GM12864 (cell line): ENCODE measurements at regions not wholly inside any gene's neighbourhood (a gene's known extent, or its start where the extent isn't known, plus 50 kb on each side); places are given as distances from the start of the nearest gene placed in this dataset.
"Not testable (repeated sequence)": the region's sequence is repeated elsewhere in the genome, so short reads cannot be mapped to it uniquely, and the experiment has no call there.

ENCODE experiments used
- DNase-seq: peaks from one replicate; pipeline ENCODE4 v3.0.0-alpha.2; 2011; ENCODE audit warnings: low read depth
- H3K4me3 ChIP-seq: 2 replicates; pipeline ENCODE4 v1.5.1; 2011; ENCODE audit warnings: mild to moderate bottlenecking, low read depth, low read length, control low read depth
- TF ChIP-seq, protein P1 (sequence below): IDR thresholded peaks from 2 replicates; pipeline ENCODE4 v1.5.1; 2011; ENCODE audit warnings: low read depth, mild to moderate bottlenecking, moderate library complexity, low read length, control low read depth, inconsistent platforms; ENCODE audit errors: missing control alignments

DNA sequence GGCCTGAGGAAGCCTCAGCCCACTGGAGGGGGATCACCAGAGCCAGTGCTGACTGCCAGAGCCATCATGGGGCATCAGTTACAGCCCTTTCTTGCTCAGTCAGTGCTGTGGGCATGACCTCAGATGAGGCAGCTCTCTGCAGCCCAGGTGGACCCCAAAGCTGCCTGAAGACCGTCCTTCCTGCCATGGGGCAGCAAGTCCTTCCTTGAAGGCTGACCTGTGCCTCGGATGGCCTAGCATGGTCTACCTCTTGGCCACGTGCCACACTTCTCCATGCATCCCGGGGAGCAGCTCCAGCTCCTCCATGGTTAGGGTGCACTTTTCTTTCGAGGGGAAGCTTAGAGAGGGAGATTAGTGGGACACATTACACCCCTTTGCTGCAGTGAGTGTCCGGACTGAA is 233.4 kb downstream of the VAPA start:
- DNase-seq, result no peak
- no peak overlapping the region for H3K4me3 ChIP-seq
- TF ChIP-seq, protein P1, sequence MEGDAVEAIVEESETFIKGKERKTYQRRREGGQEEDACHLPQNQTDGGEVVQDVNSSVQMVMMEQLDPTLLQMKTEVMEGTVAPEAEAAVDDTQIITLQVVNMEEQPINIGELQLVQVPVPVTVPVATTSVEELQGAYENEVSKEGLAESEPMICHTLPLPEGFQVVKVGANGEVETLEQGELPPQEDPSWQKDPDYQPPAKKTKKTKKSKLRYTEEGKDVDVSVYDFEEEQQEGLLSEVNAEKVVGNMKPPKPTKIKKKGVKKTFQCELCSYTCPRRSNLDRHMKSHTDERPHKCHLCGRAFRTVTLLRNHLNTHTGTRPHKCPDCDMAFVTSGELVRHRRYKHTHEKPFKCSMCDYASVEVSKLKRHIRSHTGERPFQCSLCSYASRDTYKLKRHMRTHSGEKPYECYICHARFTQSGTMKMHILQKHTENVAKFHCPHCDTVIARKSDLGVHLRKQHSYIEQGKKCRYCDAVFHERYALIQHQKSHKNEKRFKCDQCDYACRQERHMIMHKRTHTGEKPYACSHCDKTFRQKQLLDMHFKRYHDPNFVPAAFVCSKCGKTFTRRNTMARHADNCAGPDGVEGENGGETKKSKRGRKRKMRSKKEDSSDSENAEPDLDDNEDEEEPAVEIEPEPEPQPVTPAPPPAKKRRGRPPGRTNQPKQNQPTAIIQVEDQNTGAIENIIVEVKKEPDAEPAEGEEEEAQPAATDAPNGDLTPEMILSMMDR, result no peak

DNA sequence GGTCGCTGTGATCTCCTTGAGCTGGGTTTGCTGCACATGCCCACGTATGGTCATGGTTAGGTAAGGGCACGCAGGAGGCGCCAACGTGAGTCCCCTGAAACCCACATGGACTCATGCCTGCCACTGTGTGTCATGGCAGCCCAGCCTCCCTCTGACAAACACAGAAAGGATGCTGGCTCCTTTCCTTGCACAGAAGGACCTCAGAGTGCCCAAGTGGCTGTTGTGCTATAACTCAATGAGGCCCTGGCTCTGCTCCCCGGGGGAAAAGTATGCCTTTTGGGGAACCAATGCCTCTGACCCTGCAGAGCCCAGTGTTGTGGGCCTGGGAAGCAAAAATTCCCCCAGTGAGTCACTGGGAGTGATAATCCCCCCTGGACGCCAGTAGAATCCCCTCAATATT is 233.9 kb downstream of the VAPA start:
- no peak for DNase-seq
- TF ChIP-seq, protein P1, result no peak
- no peak overlapping the region for H3K4me3 ChIP-seq

DNA sequence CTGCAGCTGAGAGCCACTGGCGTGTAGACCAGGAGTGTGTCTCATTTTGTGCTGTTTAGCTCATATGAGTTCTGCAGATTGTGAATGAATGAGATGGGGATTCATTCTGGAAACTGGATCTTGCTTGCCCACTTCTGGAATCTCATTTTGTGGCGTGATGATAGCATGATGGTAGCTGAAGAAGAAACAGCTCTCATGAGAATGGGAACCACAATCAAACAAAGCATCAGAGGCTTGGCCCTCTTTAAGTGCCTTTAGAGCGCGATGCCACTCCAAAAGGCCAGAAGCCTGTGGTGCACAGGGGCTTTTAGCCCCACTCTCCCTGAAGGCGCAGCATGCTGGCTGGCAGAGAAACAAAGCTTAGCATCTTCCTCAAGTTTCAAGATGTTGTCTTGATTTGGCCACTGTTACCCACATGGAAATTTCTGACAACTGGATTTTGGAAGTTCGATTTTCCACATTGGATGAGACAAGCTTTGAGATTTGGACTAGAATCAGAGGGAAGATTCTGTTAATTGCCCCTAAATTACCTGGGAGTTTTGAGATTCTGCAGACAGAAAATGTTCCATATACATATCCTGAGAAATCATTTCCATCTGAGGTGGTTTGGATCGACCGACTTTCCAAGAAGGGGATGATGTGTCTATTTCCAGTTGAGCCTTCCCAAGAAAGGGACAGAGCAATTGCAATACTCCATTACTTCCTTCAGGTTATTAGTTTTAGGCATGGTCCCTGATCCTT is 234.5 kb downstream of the VAPA start:
- no peak overlapping the region for H3K4me3 ChIP-seq
- TF ChIP-seq, protein P1, result no peak
- DNase-seq, result no peak

DNA sequence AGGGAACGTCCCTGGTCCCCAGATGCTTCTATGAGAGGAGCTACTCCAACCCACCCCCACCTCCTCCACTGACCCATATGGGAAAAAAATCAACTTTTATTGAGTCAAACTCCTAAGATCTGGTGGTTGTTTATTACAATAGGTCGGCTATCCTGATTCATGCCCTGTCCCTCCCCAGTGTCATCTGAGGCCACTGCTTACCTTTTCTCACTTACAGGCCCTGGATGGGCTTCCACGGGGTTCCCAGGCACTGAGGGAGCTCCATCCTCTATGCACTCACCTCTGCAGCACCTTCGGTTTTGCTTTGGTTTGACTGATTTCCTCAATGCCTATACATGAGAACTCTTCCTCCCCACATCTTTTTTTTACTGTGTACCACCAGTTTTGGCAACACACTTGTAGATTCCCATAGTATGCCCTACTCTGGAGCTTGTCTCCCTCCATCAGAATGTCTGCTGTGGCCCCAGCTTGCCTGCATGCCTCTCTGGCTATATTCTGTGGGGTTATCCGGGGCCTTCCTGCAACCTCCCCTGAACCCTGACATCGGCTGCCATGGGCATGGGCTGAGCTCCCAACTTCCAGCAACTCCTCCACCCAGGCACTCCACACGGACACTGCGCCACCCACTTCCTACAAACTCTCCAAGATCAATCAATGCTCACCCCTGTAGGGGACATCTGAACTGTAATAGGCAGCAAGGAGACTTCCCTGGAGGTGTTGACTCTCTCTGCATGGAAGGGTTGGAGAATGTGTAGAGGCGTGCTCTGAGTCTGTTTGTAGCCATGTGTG is 236.1 kb downstream of the VAPA start:
- no peak overlapping the region for H3K4me3 ChIP-seq
- TF ChIP-seq, protein P1, result no peak

DNA sequence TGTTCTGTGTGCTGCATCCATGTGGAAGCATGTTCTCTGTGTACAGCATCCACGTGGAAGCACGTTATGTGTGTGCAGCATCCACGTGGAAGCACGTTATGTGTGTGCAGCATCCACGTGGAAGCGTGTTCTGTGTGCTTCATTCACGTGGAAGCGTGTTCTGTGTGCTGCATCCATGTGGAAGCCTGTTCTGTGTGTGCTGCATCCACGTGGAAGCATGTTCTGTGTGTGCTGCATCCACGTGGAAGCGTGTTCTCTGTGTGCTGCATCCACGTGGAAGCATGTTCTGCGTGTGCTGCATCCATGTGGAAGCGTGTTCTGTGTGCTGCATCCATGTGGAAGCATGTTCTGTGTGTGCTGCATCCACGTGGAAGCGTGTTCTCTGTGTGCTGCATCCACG is 236.8 kb downstream of the VAPA start:
- H3K4me3 ChIP-seq, DNase-seq: not testable (repeated sequence)

More for the DNA sequence above, 236.1 kb downstream of the VAPA start:
- no peak for DNase-seq

DNA sequence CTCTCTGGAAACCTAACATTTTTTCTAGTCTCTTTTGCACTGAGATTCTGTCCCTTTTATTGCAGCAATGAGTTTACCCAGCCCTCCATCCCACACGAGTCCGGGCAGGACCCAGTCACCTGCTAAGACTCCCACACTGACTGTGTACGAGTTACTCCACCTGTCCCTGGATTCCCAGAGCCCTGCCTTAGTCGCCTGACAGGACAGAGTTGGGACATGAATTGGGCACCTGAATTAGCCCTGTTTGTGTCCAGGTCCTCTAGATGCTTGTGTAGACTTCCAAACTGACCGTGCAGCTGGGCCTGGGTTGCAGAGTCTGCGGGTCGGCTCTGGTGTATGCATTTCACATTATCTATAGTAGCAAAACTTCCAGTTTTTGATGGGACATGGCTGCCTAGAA is 238.7 kb downstream of the VAPA start:
- TF ChIP-seq, protein P1, result no peak

DNA sequence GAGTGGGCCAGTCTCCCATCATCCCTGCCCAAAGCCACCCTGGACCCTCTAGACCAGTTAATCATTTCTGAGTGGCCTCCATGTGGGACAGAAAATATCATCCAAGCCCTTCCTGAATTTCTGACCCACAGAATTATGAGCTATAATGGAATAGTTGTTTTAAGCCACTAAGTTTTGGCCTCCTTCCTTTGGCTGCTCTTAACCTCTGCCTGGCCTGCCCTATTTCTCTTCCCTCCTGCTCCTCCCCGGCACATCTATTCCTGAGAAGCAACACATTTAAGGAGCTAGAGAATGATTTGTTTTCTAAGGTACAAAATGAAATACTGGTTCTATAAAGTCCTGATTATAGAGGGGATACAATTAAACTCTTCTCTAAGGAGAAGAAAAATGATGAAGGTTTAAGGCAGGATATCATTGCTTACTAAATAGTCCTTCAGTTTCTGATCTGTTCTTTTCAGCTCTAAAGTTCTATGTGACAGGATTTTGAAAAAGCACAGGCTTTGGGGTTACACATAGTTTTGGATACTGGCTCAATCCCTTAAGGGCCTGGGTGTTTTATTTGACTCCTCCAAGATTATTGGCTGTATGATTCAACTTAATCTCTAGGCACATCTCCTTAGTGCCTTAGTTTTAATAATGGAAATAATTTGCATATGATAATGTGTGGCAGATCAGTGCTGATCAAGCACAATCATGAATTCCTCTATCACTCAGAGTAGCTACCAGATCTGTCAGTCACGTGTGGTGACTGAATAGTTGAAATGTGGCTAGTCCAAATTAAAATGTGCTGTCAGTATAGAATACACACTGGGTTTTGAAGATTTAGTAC is 240.3 kb downstream of the VAPA start:
- DNase-seq, result no peak
- H3K4me3 ChIP-seq, result no peak overlapping the region
- TF ChIP-seq, protein P1, result no peak

More for the DNA sequence above, 238.7 kb downstream of the VAPA start:
- no peak overlapping the region for H3K4me3 ChIP-seq
- DNase-seq, result no peak
